ENCODE measurements at regions not wholly inside any gene's neighbourhood (a gene's known extent, or its start where the extent isn't known, plus 50 kb on each side); places are given as distances from the start of the nearest gene placed in this dataset.

DNA sequence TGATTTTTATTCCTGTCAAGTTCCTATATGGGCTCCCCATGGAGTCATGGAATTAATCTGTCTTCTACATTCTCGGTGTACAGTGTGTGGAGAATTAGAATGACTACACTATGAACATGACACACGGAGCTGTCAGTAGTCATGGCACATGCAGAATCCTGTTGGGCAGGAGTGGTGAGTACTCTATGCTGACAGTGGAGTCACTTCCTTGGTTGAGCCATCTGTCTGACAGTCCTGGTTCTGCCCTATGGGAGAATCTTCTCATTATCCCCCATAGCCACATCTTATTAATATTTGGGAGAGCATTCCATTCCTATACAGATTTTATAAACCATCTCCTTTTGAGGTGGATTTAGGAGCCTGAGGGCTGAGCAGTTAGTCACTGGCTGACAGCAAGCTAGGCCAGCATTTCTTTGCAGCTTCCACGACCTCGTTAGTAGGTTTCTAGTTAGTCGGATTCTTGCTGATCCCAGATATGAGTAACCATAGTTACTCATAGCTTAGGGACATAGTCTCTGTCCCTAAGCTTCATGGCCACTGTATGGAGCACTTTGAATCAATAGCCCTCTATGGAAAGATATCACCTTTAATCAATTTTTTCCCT lies 90.6 kb downstream of the MDH1 start:
- no peak for TF ChIP-seq POLR2A (IDR thresholded peaks at IDR 0.05)
- TF ChIP-seq, protein P1, sequence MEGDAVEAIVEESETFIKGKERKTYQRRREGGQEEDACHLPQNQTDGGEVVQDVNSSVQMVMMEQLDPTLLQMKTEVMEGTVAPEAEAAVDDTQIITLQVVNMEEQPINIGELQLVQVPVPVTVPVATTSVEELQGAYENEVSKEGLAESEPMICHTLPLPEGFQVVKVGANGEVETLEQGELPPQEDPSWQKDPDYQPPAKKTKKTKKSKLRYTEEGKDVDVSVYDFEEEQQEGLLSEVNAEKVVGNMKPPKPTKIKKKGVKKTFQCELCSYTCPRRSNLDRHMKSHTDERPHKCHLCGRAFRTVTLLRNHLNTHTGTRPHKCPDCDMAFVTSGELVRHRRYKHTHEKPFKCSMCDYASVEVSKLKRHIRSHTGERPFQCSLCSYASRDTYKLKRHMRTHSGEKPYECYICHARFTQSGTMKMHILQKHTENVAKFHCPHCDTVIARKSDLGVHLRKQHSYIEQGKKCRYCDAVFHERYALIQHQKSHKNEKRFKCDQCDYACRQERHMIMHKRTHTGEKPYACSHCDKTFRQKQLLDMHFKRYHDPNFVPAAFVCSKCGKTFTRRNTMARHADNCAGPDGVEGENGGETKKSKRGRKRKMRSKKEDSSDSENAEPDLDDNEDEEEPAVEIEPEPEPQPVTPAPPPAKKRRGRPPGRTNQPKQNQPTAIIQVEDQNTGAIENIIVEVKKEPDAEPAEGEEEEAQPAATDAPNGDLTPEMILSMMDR (IDR thresholded peaks at IDR 0.05): no peak

All from uterus (tissue), 2 donors.